OCI-LY3 (cell line): ENCODE measurements at regions not wholly inside any gene's neighbourhood (a gene's known extent, or its start where the extent isn't known, plus 50 kb on each side); places are given as distances from the start of the nearest gene placed in this dataset.

Source experiments
- H2AFZ ChIP-seq: fragments of 200-600, 300-600 bp; shearing (Covaris generic); 2 replicates; pipeline ENCODE4 v1.6.0; 2014; ENCODE audit warnings: antibody characterized with exemption, low read depth, low read length
- H3K27ac ChIP-seq: fragments of 200-600, 300-600 bp; sonication (generic); 2 replicates; pipeline ENCODE4 v1.5.1; 2014; ENCODE audit warnings: mild to moderate bottlenecking, low read length, moderate library complexity, mixed read lengths
- H3K27me3 ChIP-seq: fragments of 200-600, 300-600 bp; sonication (generic); 2 replicates; pipeline ENCODE4 v1.6.1; 2014; ENCODE audit warnings: low read depth, low read length, mixed read lengths
- H3K36me3 ChIP-seq: fragments of 200-600, 300-600 bp; sonication (generic); replicated peaks from 2 replicates; pipeline ENCODE3; 2014; ENCODE audit warnings: low read depth, low read length, mixed read lengths
- H3K4me1 ChIP-seq: fragments of 300-600, 200-600 bp; sonication (generic); 2 replicates; pipeline ENCODE4 v1.6.1; 2014; ENCODE audit warnings: low read length, mixed read lengths
- H3K4me2 ChIP-seq: fragments of 200-600, 300-600 bp; sonication (generic); 2 replicates; pipeline ENCODE4 v1.6.1; 2014; ENCODE audit warnings: low read length, mixed read lengths
- H3K4me3 ChIP-seq: fragments of 300-600, 200-600 bp; sonication (generic); 2 replicates; pipeline ENCODE4 v1.5.1; 2014; ENCODE audit warnings: antibody characterized with exemption, mild to moderate bottlenecking, low read length, moderate library complexity
- H3K79me2 ChIP-seq: fragments of 300-600, 200-600 bp; shearing (Covaris generic); 2 replicates; pipeline ENCODE4 v1.6.1; 2014; ENCODE audit warnings: mild to moderate bottlenecking, low read length, mixed read lengths
- H3K9ac ChIP-seq: fragments of 300-600, 200-600 bp; shearing (Covaris generic); 2 replicates; pipeline ENCODE4 v1.6.0; 2014; ENCODE audit warnings: mild to moderate bottlenecking, low read length, moderate library complexity
- H3K9me3 ChIP-seq: fragments of 200-600, 300-600 bp; shearing (Covaris generic); 2 replicates; pipeline ENCODE4 v1.6.1; 2014; ENCODE audit warnings: low read length, mixed read lengths; ENCODE audit not compliant: insufficient read depth
- H4K20me1 ChIP-seq: fragments of 200-600, 300-600 bp; sonication (generic); 2 replicates; pipeline ENCODE4 v1.6.1; 2016; ENCODE audit warnings: low read length, mixed read lengths; ENCODE audit not compliant: insufficient read depth
- CTCF ChIP-seq: fragments of 200-600, 300-600 bp; sonication (generic); IDR thresholded peaks from 2 replicates; pipeline ENCODE4 v1.5.1; 2014; ENCODE audit warnings: antibody characterized with exemption, low read length, low read depth
- EZH2phosphoT487 ChIP-seq: fragments of 200-600 bp; shearing (Covaris generic); IDR thresholded peaks from 2 replicates; pipeline ENCODE4 v1.6.1; 2018; ENCODE audit warnings: antibody characterized with exemption, mixed run types, low read depth

- H3K4me3 ChIP-seq = no peak overlapping the region
- H3K79me2 ChIP-seq = no peaks in the 10 kb centered on the region
- no peak overlapping the region for H3K4me2 ChIP-seq
- no peaks in the 10 kb centered on the region for H4K20me1 ChIP-seq
- H3K9ac ChIP-seq = no peak overlapping the region
- no peak for TF ChIP-seq CTCF
- H3K27me3 ChIP-seq = no peaks in the 10 kb centered on the region
- no peak overlapping the region for H2AFZ ChIP-seq
- H3K36me3 ChIP-seq = no peaks in the 10 kb centered on the region
- no peaks in the 10 kb centered on the region for H3K4me1 ChIP-seq
- no peaks in the 10 kb centered on the region for H3K9me3 ChIP-seq
- no peak overlapping the region for H3K27ac ChIP-seq
These were observed 767.2 kb downstream of the TNS3 start for GRCh38 chr7:46814516-46815250.

- no peak overlapping the region for H3K27ac ChIP-seq
- H4K20me1 ChIP-seq = no peaks in the 10 kb centered on the region
- TF ChIP-seq CTCF (no peak), EZH2phosphoT487 (no peak)
- no peaks in the 10 kb centered on the region for H3K27me3 ChIP-seq
- no peak overlapping the region for H2AFZ ChIP-seq
- no peaks in the 10 kb centered on the region for H3K79me2 ChIP-seq
- no peak overlapping the region for H3K4me2 ChIP-seq
- H3K36me3 ChIP-seq = no peaks in the 10 kb centered on the region
- H3K9me3 ChIP-seq = no peaks in the 10 kb centered on the region
- H3K4me3 ChIP-seq = no peak overlapping the region
- H3K4me1 ChIP-seq = no peaks in the 10 kb centered on the region
- no peak overlapping the region for H3K9ac ChIP-seq
These were observed 769.7 kb downstream of the TNS3 start for GRCh38 chr7:46812101-46812675.

- Histone ChIP-seq H3K4me1 (no peaks in the 10 kb centered on the region), H3K27ac (no peak overlapping the region), H3K4me3 (no peak overlapping the region), H3K79me2 (no peaks in the 10 kb centered on the region), H2AFZ (no peak overlapping the region), H3K27me3 (no peaks in the 10 kb centered on the region), H3K9ac (no peak overlapping the region), H3K36me3 (no peaks in the 10 kb centered on the region), H3K4me2 (no peak overlapping the region), H3K9me3 (no peaks in the 10 kb centered on the region), H4K20me1 (no peaks in the 10 kb centered on the region)
- TF ChIP-seq CTCF (no peak), EZH2phosphoT487 (no peak)
These were observed 770.4 kb downstream of the TNS3 start for GRCh38 chr7:46811529-46811928.

GRCh38 chr7:46810986-46811385 is 770.9 kb downstream of the TNS3 start:
- Histone ChIP-seq H3K4me2 (no peak overlapping the region), H3K79me2 (no peaks in the 10 kb centered on the region), H3K4me3 (no peak overlapping the region), H3K9ac (no peak overlapping the region), H3K4me1 (no peaks in the 10 kb centered on the region), H3K36me3 (no peaks in the 10 kb centered on the region), H3K27ac (no peak overlapping the region), H4K20me1 (no peaks in the 10 kb centered on the region), H2AFZ (no peak overlapping the region), H3K9me3 (no peaks in the 10 kb centered on the region), H3K27me3 (no peaks in the 10 kb centered on the region)
- TF ChIP-seq CTCF = no peak
- no peak for TF ChIP-seq EZH2phosphoT487
